Nephron progenitor cell (in vitro differentiated cells): ENCODE measurements at regions not wholly inside any gene's neighbourhood (a gene's known extent, or its start where the extent isn't known, plus 50 kb on each side); places are given as distances from the start of the nearest gene placed in this dataset.

Source experiments
- DNase-seq: peaks from one replicate; pipeline ENCODE4 v3.0.0; 2021
- H3K27ac Mint-ChIP-seq: 2 replicates; pipeline ENCODE4 v1.8.0; 2021; ENCODE audit warnings: mild to moderate bottlenecking, moderate library complexity, mixed read lengths
- H3K27me3 Mint-ChIP-seq: 2 replicates; pipeline ENCODE4 v1.8.0; 2021; ENCODE audit warnings: mild to moderate bottlenecking, low read depth, mixed read lengths; ENCODE audit not compliant: poor library complexity
- H3K36me3 Mint-ChIP-seq: 2 replicates; pipeline ENCODE4 v1.8.0; 2021; ENCODE audit warnings: low read depth, mixed read lengths
- H3K4me1 Mint-ChIP-seq: 2 replicates; pipeline ENCODE4 v1.8.0; 2021; ENCODE audit warnings: mixed read lengths
- H3K4me3 Mint-ChIP-seq: 2 replicates; pipeline ENCODE4 v1.8.0; 2021; ENCODE audit warnings: mild to moderate bottlenecking, moderate library complexity, mixed read lengths
- H3K9me3 Mint-ChIP-seq: 2 replicates; pipeline ENCODE4 v1.8.0; 2021; ENCODE audit warnings: mild to moderate bottlenecking, moderate library complexity, mixed read lengths
- TF ChIP-seq, protein P1 (sequence below): fragments of 200-600 bp; sonication (generic); IDR thresholded peaks from 2 replicates; pipeline ENCODE4 v1.5.0; 2021; ENCODE audit warnings: antibody characterized with exemption

DNA sequence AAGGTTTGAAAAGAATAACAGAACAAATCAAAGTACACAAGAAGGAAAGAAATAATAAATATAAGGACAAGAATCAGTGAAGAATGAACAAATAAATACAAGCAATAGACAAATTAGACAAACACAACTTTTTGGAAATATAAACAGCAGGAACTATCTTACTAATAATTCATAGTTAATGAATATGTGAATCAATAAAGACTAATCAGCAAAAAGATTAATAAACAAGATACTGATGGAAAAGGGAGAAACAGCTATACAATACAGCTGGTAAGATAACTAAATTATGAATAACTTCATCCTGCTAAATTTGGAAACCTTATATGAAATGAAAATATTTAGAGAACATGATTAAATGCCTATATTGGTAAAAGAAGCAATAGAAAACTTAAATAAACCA is 193.6 kb upstream of the SPRED2 start:
- H3K4me1 Mint-ChIP-seq: peaks cover 10% of the 10 kb centered on the region
- peaks cover 11% of the 10 kb centered on the region for H3K9me3 Mint-ChIP-seq
- peaks cover 10% of the 10 kb centered on the region for H3K27me3 Mint-ChIP-seq
- H3K36me3 Mint-ChIP-seq: no peaks in the 10 kb centered on the region
- H3K4me3 Mint-ChIP-seq: no peak overlapping the region
- no peak for DNase-seq
- TF ChIP-seq, protein P1, sequence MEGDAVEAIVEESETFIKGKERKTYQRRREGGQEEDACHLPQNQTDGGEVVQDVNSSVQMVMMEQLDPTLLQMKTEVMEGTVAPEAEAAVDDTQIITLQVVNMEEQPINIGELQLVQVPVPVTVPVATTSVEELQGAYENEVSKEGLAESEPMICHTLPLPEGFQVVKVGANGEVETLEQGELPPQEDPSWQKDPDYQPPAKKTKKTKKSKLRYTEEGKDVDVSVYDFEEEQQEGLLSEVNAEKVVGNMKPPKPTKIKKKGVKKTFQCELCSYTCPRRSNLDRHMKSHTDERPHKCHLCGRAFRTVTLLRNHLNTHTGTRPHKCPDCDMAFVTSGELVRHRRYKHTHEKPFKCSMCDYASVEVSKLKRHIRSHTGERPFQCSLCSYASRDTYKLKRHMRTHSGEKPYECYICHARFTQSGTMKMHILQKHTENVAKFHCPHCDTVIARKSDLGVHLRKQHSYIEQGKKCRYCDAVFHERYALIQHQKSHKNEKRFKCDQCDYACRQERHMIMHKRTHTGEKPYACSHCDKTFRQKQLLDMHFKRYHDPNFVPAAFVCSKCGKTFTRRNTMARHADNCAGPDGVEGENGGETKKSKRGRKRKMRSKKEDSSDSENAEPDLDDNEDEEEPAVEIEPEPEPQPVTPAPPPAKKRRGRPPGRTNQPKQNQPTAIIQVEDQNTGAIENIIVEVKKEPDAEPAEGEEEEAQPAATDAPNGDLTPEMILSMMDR: no peak
- no peak overlapping the region for H3K27ac Mint-ChIP-seq

DNA sequence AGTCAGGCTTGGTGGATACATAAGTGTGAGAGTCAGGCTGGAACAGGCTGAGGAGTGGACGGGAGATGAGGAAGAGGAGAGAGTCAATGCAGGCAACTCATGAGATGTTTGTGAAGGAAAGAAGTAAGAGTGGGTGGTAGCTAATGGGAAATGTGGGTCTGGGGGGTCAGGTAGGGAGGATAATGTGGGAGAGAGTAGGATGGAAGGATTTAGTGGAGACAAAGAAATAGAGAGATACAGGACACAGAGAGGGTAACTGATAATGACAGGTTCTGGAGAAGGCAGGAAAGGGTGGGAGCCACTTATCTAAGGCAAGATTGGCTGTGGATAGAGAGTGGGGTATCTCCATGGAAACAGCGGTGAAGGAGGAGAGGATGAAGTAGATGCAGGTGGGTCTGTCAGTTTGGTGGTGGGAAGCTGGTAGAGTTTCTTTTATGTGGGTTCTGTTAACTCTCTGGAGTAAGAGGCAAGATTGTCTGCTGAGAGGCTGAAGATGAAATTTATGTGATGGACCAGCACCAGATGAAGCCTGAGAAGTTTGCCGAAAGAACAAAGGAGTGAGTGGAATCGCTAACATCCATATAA is 190.6 kb upstream of the SPRED2 start:
- Mint-ChIP-seq H3K4me1 (peaks cover 30% of the 10 kb centered on the region), H3K4me3 (no peak overlapping the region), H3K36me3 (no peaks in the 10 kb centered on the region), H3K9me3 (peaks cover 7% of the 10 kb centered on the region), H3K27me3 (peaks cover 12% of the 10 kb centered on the region), H3K27ac (peak overlapping the region; percentile 70)
- DNase-seq: no peak
- TF ChIP-seq, protein P1: no peak

DNA sequence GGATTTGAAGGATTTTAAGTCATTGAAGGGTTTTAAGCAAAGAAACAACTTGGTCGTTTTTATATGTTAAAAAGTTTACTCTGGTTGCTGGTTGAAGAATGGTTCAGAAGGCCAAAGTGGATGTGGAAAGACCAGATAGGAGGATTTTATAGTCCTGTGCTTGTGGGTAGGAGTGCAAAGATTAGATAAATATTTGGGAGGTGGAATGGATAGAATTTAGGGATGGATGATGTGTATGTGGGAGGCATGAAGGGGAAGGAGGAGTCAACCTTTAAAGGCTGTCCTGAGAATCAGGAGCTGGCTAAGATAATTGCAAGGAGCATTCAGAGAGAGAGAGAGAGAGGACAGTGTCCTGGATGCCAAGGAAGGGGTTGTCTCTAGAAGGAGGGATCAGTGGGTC is 190.1 kb upstream of the SPRED2 start:
- H3K36me3 Mint-ChIP-seq: no peaks in the 10 kb centered on the region
- H3K4me1 Mint-ChIP-seq: peaks cover 30% of the 10 kb centered on the region
- H3K4me3 Mint-ChIP-seq: no peak overlapping the region
- peaks cover 11% of the 10 kb centered on the region for H3K27me3 Mint-ChIP-seq
- peaks cover 1% of the 10 kb centered on the region for H3K9me3 Mint-ChIP-seq
- DNase-seq: no peak
- TF ChIP-seq, protein P1: no peak
- no peak overlapping the region for H3K27ac Mint-ChIP-seq

DNA sequence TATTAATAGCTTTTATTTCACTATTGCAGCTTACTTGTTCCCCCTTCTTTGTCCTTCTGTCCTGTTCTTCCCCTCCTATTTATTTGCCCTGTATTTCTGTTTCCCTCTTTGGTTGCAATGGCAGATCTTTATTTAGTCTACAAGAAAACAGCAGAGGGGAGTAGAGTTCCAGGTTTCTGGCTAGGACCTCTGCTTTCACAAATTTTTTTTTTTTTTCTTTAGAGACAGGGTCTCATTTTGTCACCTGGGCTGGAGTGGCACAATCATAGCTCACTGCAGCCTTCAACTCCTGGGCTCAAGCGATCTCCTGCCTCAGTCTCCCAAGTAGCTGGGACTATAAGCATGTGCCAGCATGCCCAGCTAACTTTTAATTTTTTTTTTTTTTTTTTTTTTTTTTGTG is 188.1 kb upstream of the SPRED2 start:
- Mint-ChIP-seq H3K4me3 (no peak overlapping the region), H3K36me3 (no peaks in the 10 kb centered on the region), H3K27ac (no peak overlapping the region), H3K9me3 (no peaks in the 10 kb centered on the region), H3K27me3 (peaks cover 11% of the 10 kb centered on the region), H3K4me1 (peaks cover 30% of the 10 kb centered on the region)
- TF ChIP-seq, protein P1: no peak
- DNase-seq: no peak

DNA sequence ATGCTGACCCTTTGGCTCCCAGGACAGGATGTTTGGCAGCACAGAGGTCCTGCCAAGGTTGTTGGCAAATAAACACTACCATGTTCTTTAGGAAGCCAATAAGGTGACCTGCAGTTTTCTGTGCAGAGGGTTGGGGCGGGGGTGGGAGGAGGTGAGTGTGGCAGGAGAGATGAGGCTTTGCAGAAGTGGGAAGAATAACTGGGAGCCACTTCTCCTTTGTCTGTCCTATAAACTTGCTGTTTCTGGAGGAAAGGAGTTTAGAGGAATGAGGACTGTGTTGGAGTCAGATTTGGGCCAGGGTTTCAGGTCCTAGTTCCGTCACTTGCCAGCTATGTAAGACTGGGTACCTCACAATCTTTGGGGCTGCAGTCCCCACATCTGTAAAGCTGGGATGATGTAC is 187.6 kb upstream of the SPRED2 start:
- DNase-seq: no peak
- Mint-ChIP-seq H3K27ac (no peak overlapping the region), H3K36me3 (no peaks in the 10 kb centered on the region), H3K4me3 (no peak overlapping the region), H3K9me3 (peaks cover 2% of the 10 kb centered on the region), H3K4me1 (peaks cover 30% of the 10 kb centered on the region), H3K27me3 (peaks cover 11% of the 10 kb centered on the region)
- TF ChIP-seq, protein P1: no peak

DNA sequence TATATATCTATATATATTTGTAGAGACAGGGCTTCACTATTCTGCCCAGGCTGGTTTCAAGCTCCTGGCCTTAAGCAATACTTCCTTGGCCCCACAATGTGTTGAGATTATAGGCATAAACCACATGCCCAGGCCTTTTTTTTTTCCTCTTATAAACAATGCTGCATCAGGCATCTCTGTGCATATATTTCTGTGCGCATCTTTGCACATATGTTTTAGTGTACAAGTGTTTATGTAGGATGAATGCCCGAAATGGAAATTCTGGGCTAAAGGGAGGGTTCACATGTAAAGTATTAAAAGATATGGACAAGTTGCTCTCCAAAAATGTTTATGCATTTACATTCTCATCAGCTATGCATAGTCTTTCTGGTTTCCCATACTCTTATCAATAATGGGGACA is 183.2 kb upstream of the SPRED2 start:
- Mint-ChIP-seq H3K27ac (no peak overlapping the region), H3K36me3 (peaks cover 9% of the 10 kb centered on the region), H3K4me1 (peaks cover 40% of the 10 kb centered on the region), H3K27me3 (peaks cover 10% of the 10 kb centered on the region), H3K4me3 (no peak overlapping the region), H3K9me3 (peaks cover 15% of the 10 kb centered on the region)
- TF ChIP-seq, protein P1: no peak
- DNase-seq: no peak
